HG03095 (cell line): ENCODE measurements at regions not wholly inside any gene's neighbourhood (a gene's known extent, or its start where the extent isn't known, plus 50 kb on each side); places are given as distances from the start of the nearest gene placed in this dataset.
A peak's percentile ranks its signal among the peaks of the same experiment; 100 is the strongest.

ENCODE experiments used
- ATAC-seq: cut with Tn5 transposase; IDR thresholded peaks from one replicate; pipeline ENCODE4 v1.9.1; 2021; ENCODE audit warnings: moderate library complexity; ENCODE audit not compliant: unreplicated experiment

DNA sequence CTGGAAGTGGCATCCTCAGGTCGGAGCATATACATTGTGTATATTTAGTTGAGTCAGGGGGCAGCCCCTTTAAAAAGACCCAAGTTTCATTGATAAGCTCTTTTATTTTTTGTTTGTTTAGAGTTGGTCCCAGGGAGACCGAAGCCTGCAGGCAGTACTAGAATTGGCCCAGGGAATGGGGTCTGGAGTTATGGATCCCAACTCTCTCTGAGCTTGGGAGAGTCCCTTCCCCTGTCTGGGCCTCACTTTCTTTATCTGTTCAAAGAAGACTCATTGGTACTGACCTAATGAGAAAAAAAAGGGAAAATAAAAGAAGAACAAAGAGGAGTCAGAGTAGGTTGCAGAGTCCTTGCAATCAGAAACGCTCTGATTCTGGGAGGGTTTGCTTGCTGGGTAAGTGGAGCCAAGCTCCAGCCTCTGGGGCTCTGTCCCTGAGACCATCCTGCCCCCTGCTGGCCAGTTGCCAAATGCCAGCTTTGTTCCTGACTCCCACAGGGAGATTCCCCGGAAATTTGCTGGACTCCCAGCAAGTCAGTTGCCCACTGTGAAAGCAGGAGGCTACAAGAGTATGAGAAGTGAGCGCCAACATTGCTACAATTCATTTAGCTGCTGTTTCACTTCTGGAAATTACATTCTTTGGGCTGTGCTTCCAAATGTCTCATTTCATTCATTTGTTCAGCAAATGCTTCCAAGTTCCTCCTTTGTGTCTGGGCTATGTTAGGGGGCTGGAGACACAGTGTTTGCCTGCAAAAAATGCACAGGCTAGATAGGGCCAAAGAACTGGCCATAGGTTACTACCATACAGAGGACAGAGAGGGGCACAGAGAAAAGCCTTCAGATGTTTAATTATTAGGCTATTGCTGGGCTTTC, 156.2 kb downstream of the MELK start:
- ATAC-seq: peak; percentile 57

- ATAC-seq: no peak
Measured at GRCh38 chr9:36729906-36730305, 157.2 kb downstream of the MELK start.

DNA sequence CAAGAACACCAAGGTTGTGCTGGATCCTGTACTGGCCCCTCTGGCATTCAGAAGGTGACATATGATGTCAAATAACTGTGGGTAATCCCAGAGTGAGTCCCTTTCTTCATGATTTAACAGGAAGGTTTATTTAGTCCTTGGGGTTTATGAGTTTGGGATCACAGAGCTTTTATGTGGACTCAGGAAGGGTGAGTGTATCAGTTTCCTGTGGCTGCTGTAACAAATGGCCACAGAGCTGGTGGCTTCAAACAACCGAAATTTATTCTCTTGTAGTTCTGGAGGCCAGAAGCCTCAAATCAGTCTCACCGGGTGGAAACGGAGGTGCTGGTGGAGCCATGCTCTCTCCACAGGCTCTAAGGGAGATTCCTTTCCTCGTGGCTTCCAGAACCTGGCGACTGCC, 157.7 kb downstream of the MELK start:
- ATAC-seq: no peak

DNA sequence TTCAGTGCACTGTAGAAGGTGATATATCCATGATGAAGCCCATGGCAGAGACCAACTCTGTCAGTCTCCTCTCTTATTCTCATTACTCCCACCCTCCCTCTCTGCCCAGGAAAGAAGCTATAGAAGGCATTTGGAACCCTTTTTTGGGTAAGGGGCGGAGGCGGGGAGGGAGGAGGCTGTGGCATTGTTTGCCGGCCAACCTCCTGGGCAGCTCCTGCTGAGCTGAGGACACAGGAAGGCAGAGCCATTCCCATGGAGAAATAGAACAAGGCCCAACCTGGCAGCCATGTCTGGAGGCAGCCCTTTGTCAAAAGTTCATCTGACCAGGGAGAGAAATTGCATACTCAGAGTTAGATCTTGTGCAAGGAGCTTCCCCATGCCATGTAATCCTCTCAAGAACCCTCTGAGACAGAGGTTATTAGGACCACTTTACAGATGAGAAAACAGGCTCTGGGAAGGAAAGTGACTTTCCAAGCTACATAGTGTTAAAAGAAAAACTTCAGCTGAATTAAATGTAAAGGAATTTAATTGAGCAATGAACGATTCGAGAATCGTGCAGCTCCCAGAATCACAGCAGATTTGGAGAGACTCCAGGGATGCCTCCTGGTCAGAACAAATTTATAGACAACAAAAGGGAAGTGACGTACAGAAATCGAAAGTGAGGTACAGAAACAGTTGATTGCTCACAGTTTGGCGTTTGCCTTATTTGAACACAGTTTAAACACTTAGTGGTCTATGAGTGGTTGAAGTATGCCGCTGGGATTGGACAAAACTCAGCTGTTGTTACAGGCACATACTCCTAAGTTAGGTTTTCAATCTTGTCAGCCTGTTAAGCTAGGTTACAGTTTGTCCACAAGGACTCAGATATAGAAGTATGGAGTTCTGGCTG, 158.6 kb downstream of the MELK start:
- no peak for ATAC-seq

GRCh38 chr9:36734737-36735136, 162.0 kb downstream of the MELK start:
- ATAC-seq: no peak

DNA sequence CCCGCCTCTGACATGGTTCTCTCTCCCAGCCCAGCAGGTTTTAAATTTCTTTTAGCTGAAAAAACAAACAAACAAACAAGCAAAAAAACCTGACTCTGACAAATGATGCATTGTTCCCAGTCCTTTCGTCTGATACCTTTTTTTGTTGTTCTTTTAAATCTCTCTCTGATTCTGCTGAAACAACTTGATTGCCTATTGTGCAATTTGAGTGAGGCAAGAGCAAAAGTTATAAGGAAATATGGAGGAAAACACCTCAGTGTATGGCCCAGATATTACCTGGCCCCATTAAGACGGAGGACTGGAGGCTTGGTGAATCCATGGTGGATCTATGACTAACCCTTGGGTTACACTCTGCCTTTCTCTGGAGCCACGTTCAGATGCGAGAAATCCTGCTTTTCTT, 164.0 kb downstream of the MELK start:
- ATAC-seq: no peak

GRCh38 chr9:36738318-36738976, 165.8 kb downstream of the MELK start:
- ATAC-seq: no peak

GRCh38 chr9:36739373-36740116, 166.8 kb downstream of the MELK start:
- no peak for ATAC-seq

GRCh38 chr9:36742264-36742663, 169.6 kb downstream of the MELK start:
- no peak for ATAC-seq

DNA sequence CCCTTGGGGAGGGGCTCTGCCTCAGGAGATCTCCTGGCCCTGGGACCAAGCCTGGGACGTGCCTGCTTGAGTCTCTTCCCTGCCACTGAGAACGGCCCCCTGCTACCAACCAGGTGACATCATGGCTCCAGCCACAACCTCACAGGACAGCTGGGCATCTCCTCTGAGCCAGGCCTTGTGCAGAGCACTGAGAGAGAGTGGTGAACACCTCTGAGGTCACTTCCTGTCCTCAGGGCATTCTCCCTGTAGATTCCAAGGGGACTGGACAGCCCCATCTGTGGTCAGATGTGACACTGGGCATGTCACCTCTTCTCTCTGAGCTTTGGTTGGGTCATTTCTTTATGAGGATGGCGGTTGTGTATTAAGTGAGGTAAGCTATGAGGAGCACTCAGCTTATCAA, 172.0 kb downstream of the MELK start:
- ATAC-seq: no peak

DNA sequence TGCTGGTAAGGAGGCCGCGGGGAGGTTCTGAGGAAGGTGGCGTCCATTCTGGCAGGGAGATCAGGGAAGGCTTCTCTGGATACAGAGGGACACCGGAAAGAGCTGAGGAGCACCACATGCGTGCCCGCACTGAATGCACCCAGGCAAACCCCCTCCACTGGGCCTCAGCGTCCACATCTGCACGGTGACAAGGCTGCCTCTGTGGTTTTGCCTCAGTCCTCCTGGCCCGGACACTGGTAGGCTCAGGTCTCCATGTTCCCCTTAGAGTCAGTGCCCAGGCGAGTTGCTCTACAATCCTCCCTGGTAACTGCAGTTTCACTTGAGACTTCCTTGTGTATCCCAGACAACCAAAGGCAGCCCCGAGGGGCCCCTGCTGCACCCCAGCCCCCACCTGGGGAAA, 173.3 kb downstream of the MELK start:
- ATAC-seq: no peak

DNA sequence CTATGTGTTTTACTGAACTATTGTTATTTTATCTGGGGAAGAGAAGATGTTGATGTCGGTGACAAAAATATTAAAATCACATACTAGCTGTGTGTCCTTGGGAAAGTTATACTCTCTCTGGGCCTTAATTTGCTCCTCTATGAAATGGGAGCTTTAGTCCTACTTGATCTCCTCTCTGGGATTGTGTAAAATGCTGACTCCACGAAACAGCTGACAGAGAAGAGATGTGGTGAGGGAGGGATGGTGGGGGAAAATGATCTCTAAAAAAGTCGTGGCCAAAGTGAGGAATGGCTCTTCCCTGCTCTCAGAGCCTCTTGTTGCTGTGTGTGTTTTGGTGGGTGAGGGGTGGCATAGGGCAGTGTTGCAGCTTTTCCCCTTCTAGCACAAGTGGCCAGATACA, 173.7 kb downstream of the MELK start:
- ATAC-seq: no peak

GRCh38 chr9:36748322-36748899, 175.7 kb downstream of the MELK start:
- no peak for ATAC-seq

GRCh38 chr9:36749461-36749860, 176.8 kb downstream of the MELK start:
- ATAC-seq: no peak

GRCh38 chr9:36750630-36751029, 177.9 kb downstream of the MELK start:
- no peak for ATAC-seq

DNA sequence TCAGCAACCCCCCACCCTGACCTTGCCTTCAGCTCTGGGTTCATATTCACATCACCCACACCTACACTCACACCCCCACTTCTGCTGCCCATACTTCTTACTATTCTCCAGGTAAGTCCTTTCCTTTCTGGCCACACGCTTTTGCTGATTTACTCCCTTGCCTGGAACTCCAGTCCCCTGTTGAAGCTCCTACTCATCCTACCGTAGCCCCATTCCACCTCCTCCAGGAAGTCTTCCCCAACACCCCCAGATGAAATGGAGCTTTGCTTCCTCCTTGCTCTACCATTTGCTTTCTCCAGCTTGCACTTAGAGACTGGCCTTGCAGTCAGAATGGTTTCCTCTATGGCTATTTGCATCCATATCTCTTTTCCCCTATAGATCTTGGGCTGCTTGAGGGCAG, 182.3 kb downstream of the MELK start:
- no peak for ATAC-seq

- no peak for ATAC-seq
Measured at GRCh38 chr9:36759141-36759540, 186.4 kb downstream of the MELK start.

DNA sequence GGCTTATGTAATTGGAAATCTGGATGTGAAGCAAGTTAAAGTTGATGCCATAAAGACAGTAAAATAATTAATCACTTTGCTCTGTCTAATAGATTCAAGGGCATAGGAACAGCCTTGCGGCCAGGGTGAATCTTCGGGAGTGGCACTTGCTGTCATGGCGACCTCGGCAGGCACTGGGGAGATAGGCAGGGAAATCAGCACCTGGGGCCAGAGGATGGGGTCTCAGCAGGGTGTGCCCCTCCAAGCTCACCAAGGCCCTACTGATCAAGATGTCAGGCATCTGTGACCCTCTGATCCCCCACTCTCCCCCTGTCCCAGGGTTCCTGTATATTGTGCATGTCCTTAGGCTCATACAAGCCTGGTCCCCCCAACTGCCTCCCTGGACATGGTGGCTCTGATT, 187.3 kb downstream of the MELK start:
- no peak for ATAC-seq

GRCh38 chr9:36760667-36761420, 188.1 kb downstream of the MELK start:
- ATAC-seq: no peak

GRCh38 chr9:36762958-36763357, 190.3 kb downstream of the MELK start:
- ATAC-seq: no peak
